NCI-H2029 (cell line): ENCODE measurements at regions not wholly inside any gene's neighbourhood (a gene's known extent, or its start where the extent isn't known, plus 50 kb on each side); places are given as distances from the start of the nearest gene placed in this dataset.

Source experiments
- DNase-seq: peaks from one replicate; lab custom pipeline; 2025; lab: John Stamatoyannopoulos, UW

- no peak for DNase-seq
Measured at GRCh38 chr12:65765436-65765813, 58.9 kb upstream of the HMGA2 start.

GRCh38 chr12:65769880-65770279 is 54.4 kb upstream of the HMGA2 start:
- no peak for DNase-seq
